DMS153 (cell line): ENCODE measurements at regions not wholly inside any gene's neighbourhood (a gene's known extent, or its start where the extent isn't known, plus 50 kb on each side); places are given as distances from the start of the nearest gene placed in this dataset.

ENCODE experiments used
- DNase-seq: peaks from one replicate; lab custom pipeline; 2025; lab: John Stamatoyannopoulos, UW

DNA sequence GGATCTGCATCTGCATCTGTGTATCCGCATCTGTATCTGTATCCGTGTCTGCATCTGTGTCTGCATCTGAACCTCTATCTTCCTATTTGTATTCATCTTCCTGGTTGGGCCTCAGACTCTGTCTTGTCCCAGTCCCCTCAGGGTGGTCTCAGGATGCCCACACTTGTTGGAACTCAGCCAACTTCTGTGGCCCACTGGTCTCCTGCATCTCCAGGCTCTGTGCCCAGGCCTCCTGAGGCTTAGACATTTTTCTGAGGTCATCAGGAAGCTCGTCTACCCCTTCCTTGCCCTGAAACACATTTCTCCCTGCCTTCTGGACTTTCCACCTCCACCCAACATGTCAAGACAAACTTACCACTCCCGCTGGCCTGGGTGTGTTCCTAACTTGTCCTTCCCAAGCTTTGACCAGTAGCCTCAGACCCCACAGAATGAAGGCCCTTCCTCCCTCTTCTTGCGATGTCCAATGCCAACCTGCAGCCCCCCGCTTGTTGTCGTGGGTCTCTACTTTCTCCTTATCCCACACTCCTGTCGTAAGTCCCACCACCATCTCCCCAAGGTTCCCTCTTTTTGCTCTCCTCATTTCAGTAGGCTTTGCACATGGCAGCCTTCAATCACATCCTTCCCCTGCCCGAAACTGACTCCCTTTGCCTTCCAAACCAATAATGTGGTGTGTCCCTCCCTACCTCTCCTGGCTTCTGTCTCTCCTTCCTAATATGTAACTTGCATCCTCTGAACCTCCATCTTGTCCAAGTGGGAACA is 176.5 kb downstream of the DLL1 start:
- no peak for DNase-seq

DNA sequence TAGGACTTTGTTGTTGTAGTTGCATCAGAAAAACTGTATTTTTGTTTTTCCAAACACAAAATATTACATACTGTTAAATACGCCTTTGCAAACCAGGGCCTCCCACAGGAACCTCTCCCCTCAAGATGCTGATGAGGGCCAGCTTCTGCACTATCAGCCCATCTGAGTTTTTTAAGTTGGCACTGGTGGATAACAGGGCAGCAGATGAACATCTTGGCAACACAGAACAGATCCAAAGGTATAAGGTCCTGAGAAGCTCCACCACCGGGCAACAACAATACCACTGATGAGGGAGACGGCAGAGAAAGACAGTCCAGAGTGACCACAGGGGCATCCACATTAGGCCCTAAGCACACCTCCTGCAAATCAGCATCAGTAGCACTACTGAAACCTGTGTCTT is 177.7 kb downstream of the DLL1 start:
- no peak for DNase-seq

GRCh38 chr6:170112583-170112860 is 178.4 kb downstream of the DLL1 start:
- DNase-seq: no peak

GRCh38 chr6:170111816-170112582 is 178.9 kb downstream of the DLL1 start:
- DNase-seq: no peak

DNA sequence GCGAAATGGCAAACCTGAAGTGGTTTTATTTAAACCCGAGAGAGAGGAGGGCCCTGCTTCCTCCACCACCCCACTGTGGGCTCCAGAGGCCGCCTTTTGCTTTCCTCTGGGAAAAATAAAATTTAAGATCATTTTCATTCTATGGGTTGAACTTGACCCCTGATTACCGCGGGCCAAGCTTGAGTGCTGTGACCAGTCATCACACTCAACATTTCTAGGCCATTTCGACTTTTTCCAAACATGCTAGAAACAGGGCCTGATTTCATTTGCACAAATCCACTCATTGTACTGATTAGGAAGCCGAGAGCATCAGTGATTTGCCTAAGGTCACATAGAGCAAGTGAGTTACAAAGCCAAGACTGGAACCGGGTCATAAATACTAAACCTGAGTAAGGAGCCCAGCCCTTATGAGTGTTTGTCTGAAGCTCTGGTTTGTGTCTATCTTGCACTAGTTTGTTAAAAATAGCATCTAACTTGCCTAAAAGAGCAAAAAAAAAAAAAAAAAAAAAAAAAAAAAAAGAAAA is 179.7 kb downstream of the DLL1 start:
- DNase-seq: no peak

DNA sequence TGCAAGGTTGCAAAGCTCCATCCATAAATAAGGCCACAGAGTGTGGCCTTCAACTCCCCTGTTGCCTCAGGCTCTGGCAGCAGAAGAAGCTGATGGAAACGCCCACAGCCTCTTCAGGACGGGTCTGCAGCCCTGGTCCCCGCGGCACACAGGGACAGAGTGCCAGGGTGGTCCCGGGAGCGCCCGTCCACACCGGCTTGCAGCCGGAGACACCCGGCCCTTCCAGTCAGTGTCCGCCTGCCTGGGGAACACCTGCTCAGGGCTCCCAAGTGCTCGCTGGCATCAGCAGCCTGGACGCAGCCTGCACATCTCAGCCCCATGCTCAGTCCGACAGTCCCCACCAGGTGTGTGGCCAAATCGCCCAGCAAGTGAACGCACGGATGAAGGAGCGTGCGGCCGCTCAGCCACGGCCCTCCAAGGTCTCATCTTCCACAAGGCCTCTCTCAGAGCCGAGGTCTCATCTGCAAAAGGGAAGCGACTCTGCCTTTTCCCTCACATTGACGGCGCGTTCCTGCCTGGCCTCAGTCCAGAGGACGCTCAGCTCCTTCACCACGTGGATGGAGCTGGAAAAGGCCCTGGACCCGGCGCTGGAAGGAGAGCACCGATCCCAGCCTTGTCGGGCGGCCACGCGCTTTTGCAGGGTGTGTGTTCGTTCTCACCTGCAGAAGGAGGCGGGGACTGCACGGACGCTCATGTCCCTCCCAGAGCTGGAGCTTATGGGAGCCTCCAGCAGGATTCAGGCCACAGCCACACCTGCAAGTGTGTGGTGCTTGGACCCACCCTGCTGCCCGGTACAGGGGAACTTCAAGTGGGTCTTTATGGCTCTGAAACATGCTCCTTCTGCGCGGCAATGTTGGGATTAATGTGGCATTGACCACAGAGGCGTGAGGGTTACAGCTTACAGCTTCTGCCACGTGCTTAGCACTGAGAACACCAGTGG is 180.4 kb downstream of the DLL1 start:
- peak; percentile 48 for DNase-seq

- DNase-seq: no peak
These were observed 181.8 kb downstream of the DLL1 start for GRCh38 chr6:170108890-170109587.

DNA sequence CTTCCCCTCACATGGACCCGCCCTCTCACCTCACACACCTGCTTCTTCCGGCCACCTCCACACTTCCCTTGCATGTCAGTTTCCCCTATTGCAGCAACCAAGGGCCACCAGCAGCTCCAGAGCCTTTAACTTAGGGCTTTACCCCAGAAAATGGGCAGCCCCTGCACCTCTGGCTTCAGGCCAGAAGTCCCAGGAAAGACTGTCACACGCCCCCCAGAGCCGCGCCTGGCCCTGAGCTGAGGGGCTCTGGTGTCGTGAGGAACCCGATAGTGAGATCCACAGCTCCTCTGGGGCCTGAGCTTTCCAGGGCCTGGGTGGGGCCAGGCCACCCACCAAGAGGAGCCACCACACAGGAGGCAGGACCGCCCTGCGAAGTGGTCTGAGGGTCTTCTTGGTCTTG is 182.4 kb downstream of the DLL1 start:
- no peak for DNase-seq

GRCh38 chr6:170107606-170108222 is 183.2 kb downstream of the DLL1 start:
- no peak for DNase-seq

GRCh38 chr6:170106906-170107525 is 183.9 kb downstream of the DLL1 start:
- no peak for DNase-seq

DNA sequence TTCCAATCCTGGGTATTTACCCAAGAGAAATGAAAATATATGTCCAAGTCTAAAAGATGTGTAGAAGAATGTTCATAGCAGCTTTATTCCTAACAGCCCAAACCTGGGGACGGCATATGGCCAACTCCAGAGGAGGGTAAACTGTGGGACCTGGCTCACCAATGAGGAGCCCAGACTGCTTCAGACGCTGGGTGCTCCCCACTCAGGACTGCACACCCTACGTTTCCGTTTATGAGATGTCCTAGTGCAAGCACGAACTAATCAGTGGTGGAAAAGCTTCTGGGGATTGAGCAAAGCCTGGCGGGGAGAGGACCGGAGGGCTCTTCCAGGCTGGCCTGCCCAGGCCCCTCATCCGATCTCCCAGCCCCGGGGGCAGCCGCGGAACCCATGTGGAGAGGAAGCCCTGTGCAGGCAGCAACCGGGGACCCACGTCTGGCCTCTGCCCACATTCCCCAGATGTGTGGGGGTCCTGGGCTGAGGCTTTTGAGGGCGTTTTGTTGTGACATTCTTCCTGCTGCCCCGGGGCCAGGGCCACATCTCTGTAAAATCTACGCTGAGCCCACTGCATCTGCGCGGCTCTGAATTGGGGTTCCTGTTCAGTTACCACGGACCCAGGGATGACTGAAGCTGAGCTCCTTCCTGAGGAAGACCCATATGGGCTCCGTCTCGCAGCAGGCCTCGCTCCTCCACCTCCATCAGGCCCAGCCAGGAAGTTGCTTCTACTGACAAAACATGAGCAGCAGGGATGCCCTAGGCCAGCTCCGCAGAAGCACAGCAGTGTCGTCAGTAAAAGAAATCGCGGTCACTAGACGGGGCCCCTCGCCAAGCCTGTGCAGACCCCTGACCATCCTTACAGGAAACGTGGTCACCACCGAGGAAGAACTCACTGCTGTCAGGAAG is 188.0 kb downstream of the DLL1 start:
- DNase-seq: no peak

- DNase-seq: no peak
These were observed 188.8 kb downstream of the DLL1 start for GRCh38 chr6:170102038-170102437.

- DNase-seq: no peak
These were observed 189.4 kb downstream of the DLL1 start for GRCh38 chr6:170101281-170102035.

DNA sequence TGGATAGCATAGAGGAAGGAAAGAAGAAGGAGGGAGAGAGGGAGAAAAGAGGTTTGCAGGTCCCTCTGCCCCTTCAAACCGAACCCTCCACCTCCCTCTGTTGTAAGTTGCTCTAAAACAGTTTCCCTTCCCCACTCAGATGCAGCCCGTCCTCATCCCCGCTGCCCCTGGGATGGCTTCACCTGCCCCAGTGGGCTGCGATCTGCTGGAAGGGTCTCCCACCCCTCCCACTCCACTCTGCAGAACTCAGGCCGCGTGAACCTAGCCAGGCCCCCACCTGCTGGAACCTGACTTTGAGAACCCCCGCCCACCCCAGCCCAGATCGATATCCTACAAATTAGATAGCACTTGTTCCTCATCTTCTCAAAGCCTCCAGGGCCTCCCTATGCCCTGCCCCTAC is 190.8 kb downstream of the DLL1 start:
- DNase-seq: no peak

GRCh38 chr6:170099387-170099786 is 191.5 kb downstream of the DLL1 start:
- no peak for DNase-seq

DNA sequence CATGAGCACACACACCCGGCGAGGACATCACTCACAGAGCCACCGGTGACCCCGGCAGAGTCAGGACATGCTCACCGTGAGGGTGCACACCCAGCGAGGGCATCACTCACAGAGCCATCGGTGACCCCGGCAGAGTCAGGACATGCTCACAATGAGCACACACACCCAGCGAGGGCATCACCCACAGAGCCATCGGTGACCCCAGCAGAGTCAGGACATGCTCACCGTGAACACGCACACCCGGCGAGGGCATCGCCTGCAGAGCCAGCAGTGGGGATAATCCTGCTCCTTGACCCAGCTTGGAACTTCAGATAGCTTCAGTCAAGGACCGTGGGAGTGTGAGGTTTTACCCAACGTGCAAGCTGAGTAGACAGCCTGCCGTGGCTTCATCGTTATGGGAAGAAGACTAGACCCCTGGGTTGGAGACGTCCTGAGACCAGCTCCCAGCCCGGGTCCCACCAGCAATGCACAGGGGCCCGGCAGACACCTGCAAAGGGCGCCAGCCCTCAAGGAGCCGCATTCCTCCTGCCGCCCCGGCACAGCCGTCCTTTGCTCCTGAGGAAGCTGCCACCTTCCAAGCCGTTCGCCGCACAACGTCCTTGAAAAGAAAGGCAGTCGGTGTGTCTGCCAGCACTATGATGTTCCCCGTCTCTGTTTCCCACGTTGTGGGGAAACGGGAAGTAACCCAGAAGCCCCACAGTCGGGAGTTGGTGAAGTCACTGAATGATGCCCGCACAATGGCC is 192.3 kb downstream of the DLL1 start:
- no peak for DNase-seq

DNA sequence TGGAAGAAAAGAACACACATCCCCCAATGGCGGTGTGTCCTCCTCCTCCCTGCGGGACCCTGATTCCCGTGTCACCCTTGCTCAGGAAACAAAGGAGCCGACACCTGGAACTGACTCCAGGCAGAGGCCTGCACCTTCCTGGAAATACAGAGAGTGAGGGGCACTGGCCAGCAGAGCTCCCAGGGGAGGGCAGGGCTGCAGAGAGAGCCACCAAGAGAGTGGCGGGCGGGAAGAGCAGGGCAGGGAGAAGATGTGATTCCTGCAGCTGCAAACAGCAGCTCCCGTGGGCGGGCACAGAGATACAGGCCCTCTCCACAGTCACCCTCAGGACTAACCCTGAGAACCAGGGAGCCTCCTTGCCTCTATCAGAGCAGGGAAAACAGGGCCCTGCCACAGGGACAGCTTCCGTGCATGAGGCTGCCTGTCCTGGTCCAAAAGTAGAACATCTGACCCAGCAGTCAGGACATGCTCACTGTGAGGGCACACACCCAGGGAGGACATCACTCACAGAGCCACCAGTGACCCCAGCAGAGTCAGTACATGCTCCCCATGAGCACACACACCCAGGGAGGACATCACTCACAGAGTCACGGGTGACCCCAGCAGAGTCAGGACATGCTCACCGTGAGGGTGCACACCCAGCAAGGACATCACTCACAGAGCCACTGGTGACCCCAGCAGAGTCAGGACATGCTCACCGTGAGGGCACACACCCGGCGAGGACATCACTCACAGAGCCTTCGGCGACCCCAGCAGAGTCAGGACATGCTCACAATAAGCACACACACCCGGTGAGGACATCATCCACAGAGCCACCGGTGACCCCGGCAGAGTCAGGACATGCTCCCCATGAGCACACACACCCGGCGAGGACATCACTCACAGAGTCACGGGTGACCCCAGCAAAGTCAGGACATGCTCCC is 193.1 kb downstream of the DLL1 start:
- no peak for DNase-seq
